IPS-NIHi11 (cell line): ENCODE measurements at regions not wholly inside any gene's neighbourhood (a gene's known extent, or its start where the extent isn't known, plus 50 kb on each side); places are given as distances from the start of the nearest gene placed in this dataset.

ENCODE experiments used
- DNase-seq: peaks from one replicate; pipeline ENCODE4 v3.0.0; 2012; ENCODE audit warnings: mixed read lengths, low spot score

DNA sequence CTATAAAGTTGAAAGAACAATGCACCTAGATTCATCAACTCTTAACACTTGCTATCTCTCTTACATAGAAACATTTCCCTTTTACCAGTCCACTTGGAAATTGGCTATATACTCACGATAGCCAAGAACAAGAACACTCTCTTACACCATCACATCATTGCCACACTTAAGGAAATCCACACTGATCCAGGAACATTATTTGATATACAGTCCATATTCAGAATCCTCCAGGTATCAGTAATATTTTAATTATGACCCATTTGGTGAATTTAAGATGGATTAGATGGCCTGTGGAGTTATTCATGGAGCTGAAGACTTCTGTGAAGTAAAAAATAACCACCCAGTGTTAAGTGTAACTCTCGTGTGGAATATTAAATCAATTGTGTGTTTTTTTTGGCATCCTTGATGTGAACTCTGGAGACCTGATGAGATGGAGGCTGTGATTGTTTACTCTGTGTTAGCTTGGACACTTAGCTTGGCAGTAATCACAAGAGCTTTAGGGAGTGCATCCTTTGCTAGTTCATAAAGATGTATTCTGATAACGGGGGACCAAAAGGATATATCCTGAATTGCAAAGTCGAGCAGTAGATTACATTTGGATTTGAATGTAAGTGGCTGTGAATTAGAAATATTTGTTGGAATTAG lies 52.0 kb upstream of the ABL1 start:
- no peak for DNase-seq

DNA sequence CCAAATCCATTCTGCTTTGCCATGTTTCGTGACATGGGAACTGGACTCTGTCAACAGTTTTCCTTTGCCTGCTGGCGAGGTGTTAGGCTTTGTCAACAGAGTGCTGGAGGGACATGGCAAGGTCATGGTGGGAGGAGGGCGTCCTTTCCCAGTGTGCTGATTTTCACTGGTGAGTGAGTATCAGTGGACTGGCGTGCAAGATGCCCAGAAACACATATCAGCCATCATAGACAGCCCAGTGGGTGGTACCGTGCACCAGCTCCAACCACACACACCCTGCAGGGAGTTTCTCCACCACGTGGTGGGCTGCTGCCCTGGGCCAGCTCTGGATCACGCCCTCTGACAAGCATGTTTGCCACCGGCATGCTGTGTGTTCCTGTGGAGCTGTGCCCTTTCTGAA lies 50.0 kb upstream of the ABL1 start:
- DNase-seq = no peak
